Rectal smooth muscle tissue (tissue), 1 donor: ENCODE measurements at regions not wholly inside any gene's neighbourhood (a gene's known extent, or its start where the extent isn't known, plus 50 kb on each side); places are given as distances from the start of the nearest gene placed in this dataset.
A peak's percentile ranks its signal among the peaks of the same experiment; 100 is the strongest.

Source experiments
- H3K27ac ChIP-seq: one replicate; pipeline ENCODE4 v1.7.0; 2013; ENCODE audit warnings: low read depth, low read length, inconsistent platforms
- H3K27me3 ChIP-seq: one replicate; pipeline ENCODE4 v1.7.0; 2013; ENCODE audit warnings: low read length; ENCODE audit not compliant: control insufficient read depth, insufficient read depth
- H3K36me3 ChIP-seq: one replicate; pipeline ENCODE4 v1.7.0; 2013; ENCODE audit warnings: low read length; ENCODE audit not compliant: control insufficient read depth, insufficient read depth
- H3K4me1 ChIP-seq: one replicate; pipeline ENCODE4 v1.7.0; 2013; ENCODE audit warnings: low read length; ENCODE audit not compliant: control insufficient read depth, insufficient read depth
- H3K4me3 ChIP-seq: one replicate; pipeline ENCODE4 v1.7.0; 2013; ENCODE audit warnings: low read length
- H3K9ac ChIP-seq: one replicate; pipeline ENCODE4 v1.7.0; 2013; ENCODE audit warnings: low read length

DNA sequence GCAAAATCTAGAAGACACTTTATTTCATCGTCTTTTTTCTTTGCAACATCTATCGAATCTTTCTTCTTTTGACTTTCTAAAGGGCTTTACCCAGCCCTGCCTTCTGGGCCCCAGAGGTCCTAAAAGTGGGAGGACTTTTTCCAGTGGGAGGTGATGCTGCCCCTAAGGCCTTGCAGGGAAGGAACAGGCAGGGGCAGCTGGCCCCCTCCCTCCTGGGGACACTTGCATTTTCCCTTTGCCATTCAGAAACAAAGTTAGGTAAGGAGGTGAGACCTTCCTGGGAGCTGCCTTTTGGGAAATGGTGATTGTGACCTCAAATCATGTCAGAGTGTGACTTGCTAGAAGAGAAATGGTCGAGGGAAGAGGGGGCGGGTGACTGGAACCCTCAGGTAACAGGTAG lies 132.7 kb downstream of the GLI2 start:
- H3K36me3 ChIP-seq = no peaks in the 10 kb centered on the region
- peak overlapping the region; percentile 59 for H3K4me3 ChIP-seq
- no peaks in the 10 kb centered on the region for H3K27me3 ChIP-seq
- peaks cover 9% of the 10 kb centered on the region for H3K4me1 ChIP-seq
- no peak overlapping the region for H3K9ac ChIP-seq
- peak overlapping the region; percentile 69 for H3K27ac ChIP-seq

DNA sequence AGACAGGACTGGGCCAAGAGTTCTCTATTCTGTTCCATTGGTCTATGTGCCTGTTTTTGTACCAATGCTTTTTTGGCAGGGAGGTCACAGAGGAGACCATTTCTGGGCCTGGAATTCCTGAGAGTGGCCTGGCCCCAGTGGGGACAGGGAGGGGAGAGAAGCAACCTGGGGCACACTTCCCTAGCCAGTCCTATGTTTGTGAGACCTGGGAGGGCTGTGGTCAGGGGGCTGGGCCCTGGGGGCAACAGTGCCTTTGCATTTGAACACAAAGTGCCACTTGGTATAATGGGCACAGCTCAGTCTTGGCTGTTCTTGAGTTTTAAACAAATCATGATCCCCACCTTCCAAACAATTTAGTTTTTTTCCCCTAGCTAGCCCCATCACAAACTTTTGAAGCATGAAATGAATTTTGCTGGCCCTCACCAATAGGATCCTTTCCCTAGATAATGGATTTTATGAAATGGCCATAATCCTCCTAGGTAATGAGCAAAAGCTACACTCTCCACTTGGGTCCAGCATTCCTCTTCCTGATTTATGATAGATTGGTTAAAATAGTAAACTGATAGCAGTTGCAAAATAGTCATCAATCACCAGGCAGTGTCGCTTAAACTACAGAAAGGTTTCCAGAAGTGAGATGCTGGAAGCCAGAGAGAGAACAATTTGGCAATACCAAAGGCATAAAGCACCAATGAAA lies 133.5 kb downstream of the GLI2 start:
- no peak overlapping the region for H3K27ac ChIP-seq
- H3K4me3 ChIP-seq = no peak overlapping the region
- H3K9ac ChIP-seq = no peak overlapping the region
- H3K36me3 ChIP-seq = no peaks in the 10 kb centered on the region
- H3K4me1 ChIP-seq = peaks cover 9% of the 10 kb centered on the region
- H3K27me3 ChIP-seq = no peaks in the 10 kb centered on the region

DNA sequence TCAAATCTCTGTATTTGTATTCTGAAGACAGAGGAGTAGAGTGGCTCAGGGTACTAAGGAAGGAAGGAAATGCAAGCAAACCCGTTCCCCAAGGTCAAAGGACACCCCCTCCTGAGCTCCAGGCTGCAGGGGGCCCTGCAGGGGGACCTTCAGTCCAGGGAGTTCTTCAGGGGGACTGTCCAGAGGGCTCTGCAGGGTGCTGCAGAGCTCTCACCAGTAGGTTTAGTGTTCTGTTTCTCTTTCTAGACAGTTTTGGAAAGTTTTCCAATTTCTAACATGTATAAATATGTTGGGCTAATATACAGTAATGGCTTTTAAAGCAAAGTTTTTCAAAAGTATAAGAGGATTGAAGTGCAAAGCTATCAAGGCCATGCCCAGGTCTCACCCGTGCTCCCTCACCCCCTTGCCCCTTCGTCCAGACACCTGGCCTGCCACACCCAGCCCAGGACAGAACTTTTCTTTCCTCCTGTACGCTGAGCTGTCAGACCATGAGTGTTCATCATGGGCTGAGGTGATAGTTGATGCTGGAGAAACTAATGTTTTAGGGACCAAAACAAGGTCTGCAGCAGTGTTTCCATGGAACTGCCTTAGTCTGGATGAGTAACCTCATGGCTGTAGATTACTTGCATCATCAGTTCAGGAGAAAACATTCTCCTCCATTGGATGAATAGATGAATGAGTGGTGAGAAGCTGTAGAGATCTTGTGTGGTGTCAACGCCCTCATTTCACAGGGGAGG lies 134.2 kb downstream of the GLI2 start:
- Histone ChIP-seq H3K27ac (no peak overlapping the region), H3K36me3 (no peaks in the 10 kb centered on the region), H3K9ac (no peak overlapping the region), H3K27me3 (no peaks in the 10 kb centered on the region), H3K4me1 (peaks cover 6% of the 10 kb centered on the region), H3K4me3 (no peak overlapping the region)

- Histone ChIP-seq H3K9ac (no peak overlapping the region), H3K27me3 (no peaks in the 10 kb centered on the region), H3K4me1 (peaks cover 10% of the 10 kb centered on the region), H3K4me3 (no peak overlapping the region), H3K27ac (no peak overlapping the region), H3K36me3 (no peaks in the 10 kb centered on the region)
Observed at GRCh38 chr2:120870467-120870788, 134.8 kb downstream of the GLI2 start.

DNA sequence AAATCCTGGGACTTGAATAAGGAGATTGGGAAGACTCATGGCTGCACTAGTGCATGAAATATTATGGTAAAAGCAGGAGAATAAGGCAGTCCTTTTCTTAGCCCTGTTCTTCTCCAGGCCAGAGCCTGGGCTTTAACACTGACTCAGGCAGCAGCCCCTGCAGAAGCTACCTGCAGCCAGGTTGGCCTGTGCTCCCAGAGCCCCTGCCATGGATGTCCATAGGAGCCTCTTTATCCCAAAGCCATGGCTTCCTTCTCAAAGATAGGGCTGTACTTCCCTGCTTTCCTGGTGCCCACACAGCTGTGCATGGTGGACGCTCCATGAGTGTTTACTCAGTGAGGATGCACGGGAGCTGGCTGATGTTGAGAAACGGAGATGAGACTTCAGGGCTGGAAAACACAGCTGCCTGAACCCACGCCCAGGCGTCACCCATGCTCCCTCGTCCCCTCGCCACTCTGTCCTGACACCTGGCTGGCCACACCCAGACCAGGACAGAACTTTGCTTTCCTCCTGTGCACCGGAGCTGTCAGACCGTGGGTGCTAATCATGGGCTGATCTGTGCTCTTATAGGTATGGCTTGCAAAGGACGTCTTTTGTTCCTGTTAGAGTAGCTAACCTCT lies 135.5 kb downstream of the GLI2 start:
- Histone ChIP-seq H3K36me3 (no peaks in the 10 kb centered on the region), H3K27me3 (no peaks in the 10 kb centered on the region), H3K27ac (no peak overlapping the region), H3K4me3 (no peak overlapping the region), H3K4me1 (peaks cover 10% of the 10 kb centered on the region), H3K9ac (no peak overlapping the region)

DNA sequence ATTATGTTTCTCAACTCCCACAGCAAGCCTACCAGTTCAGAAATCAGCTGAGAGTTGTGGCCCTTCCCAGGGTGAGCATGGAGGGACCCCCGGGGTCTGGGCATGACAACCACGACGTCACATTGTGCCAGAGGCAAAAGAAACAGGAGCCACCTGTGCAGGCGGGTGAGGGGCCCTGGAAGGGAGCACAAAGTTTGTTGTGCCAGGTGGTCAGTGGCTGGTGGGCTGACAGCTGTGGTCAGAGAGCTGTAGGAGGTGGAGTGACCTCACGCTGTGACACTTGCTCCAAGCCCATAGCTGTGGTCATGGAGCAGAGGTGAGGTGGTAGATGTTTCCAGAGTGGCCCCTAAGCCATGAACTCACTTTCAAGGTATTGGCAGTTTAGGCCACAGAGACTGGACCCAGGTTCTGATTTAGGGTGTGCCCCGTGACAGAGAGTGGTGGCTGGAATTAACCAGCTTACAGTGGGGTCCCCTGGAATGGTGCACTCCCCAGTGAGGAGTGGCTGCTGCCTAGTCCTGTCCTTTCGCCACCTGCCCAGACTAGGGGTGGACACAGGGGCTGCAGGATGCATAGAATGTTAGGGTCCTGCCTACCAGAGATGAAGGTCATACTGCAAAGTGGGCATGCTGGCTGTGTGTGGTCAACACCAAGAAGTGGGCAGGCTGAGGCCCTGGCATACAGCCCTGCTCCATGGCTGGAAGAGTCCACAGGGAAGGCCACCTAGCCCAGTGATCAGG lies 136.4 kb downstream of the GLI2 start:
- Histone ChIP-seq H3K9ac (no peak overlapping the region), H3K27ac (no peak overlapping the region), H3K4me1 (peaks cover 5% of the 10 kb centered on the region), H3K27me3 (no peaks in the 10 kb centered on the region), H3K36me3 (no peaks in the 10 kb centered on the region), H3K4me3 (no peak overlapping the region)

GRCh38 chr2:120873958-120874887 lies 138.6 kb downstream of the GLI2 start:
- H3K9ac ChIP-seq = no peak overlapping the region
- H3K27ac ChIP-seq = no peak overlapping the region
- H3K4me1 ChIP-seq = peaks cover 4% of the 10 kb centered on the region
- H3K4me3 ChIP-seq = no peak overlapping the region
- no peaks in the 10 kb centered on the region for H3K27me3 ChIP-seq
- no peaks in the 10 kb centered on the region for H3K36me3 ChIP-seq

DNA sequence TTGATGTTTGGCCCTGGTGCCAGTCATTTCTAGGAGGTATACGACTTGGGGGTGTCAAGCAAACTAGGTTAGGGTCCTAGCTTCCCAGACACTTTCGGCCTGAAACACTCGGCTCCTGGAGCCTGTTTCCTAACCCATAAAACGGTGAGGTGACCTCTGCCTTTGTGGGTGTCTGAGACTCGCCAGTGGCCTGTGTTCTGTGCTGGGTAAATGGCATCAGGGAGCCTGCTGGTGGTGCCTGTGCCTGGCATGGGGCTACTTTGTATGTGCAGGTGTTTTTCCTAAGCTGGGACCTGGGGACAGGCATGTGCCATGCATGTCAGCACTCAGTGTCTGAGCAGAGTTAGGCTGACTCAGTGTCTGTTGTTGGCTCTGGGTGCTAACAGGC lies 139.2 kb downstream of the GLI2 start:
- Histone ChIP-seq H3K27me3 (no peaks in the 10 kb centered on the region), H3K4me3 (no peak overlapping the region), H3K27ac (no peak overlapping the region), H3K36me3 (no peaks in the 10 kb centered on the region), H3K4me1 (peaks cover 4% of the 10 kb centered on the region), H3K9ac (no peak overlapping the region)

DNA sequence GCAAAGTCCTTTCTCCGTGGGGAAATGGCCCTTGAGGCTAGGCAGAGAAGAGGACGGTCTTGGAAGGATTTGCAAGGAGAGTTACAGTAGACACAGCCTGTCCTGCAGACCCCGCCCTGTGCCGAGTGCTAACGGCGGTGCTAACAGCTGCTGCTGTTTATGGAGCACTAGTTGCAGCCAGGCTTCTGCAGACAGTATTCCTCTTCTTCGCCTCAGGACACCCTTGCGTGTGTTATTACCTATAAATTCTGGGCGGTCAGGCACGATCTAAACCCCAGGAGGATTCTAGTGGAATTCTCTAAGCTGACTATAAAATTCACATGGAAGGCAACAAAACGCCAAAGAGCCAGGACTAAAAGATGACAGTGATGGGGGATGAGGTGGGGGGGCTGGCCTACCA lies 139.8 kb downstream of the GLI2 start:
- no peaks in the 10 kb centered on the region for H3K27me3 ChIP-seq
- no peaks in the 10 kb centered on the region for H3K36me3 ChIP-seq
- H3K9ac ChIP-seq = no peak overlapping the region
- H3K27ac ChIP-seq = no peak overlapping the region
- peaks cover 4% of the 10 kb centered on the region for H3K4me1 ChIP-seq
- H3K4me3 ChIP-seq = no peak overlapping the region

DNA sequence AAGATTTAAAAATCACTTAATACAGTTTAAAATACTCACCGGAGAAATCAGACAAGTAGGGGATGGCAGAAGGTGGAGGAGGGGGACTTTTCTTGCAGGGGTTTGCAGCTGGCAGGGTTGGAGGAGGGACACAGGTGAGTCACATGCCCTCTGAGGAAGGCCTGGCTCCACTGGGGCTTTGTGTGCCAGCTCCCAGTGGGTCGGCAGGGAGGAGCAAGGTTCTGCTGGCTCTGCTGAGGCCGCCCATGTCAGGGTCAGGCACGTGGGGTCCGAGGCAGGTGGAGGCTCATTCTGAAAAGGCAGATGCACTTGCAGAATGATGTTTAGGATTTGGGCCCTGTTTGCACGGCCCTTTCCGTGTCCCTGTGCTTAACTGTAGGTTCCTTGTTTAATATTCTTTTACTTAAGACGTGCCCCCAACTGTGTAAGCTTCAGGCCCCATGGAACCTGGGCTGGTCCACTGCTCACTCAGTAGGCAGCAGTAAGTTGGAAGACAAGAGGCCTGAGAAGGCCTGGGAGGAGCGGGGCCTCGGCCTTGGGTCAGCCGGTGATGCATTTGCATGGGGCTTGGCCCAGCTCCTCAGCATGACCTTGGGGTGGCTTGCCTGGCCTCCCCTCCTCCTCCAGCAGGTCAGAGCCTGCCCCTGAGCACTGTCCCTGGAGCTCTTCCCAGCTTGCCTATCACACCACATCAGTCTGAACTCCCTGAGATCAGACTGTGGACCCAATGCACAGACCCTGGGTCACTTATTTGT lies 141.0 kb downstream of the GLI2 start:
- Histone ChIP-seq H3K36me3 (no peaks in the 10 kb centered on the region), H3K4me1 (peaks cover 4% of the 10 kb centered on the region), H3K27me3 (no peaks in the 10 kb centered on the region), H3K27ac (no peak overlapping the region), H3K4me3 (no peak overlapping the region), H3K9ac (no peak overlapping the region)

GRCh38 chr2:120877409-120877808 lies 141.7 kb downstream of the GLI2 start:
- H3K9ac ChIP-seq = no peak overlapping the region
- no peak overlapping the region for H3K4me3 ChIP-seq
- H3K27ac ChIP-seq = no peak overlapping the region
- peaks cover 7% of the 10 kb centered on the region for H3K4me1 ChIP-seq
- no peaks in the 10 kb centered on the region for H3K36me3 ChIP-seq
- H3K27me3 ChIP-seq = no peaks in the 10 kb centered on the region
